ENCODE measurements at regions not wholly inside any gene's neighbourhood (a gene's known extent, or its start where the extent isn't known, plus 50 kb on each side); places are given as distances from the start of the nearest gene placed in this dataset.
"Not testable (repeated sequence)": the region's sequence is repeated elsewhere in the genome, so short reads cannot be mapped to it uniquely, and the experiment has no call there.

GRCh38 chr6:160804639-160805038, 102.6 kb downstream of the PLG start:
- Histone ChIP-seq H3K4me1 (no peaks in the 10 kb centered on the region), H3K27ac (no peak overlapping the region), H3K9me3 (no peaks in the 10 kb centered on the region), H3K27me3 (no peaks in the 10 kb centered on the region), H3K36me3 (no peaks in the 10 kb centered on the region), H3K4me3 (no peak overlapping the region)
- TF ChIP-seq CTCF (IDR thresholded peaks at IDR 0.05) (no peak), POLR2A (IDR thresholded peaks at IDR 0.05) (no peak)
- no peak for DNase-seq

DNA sequence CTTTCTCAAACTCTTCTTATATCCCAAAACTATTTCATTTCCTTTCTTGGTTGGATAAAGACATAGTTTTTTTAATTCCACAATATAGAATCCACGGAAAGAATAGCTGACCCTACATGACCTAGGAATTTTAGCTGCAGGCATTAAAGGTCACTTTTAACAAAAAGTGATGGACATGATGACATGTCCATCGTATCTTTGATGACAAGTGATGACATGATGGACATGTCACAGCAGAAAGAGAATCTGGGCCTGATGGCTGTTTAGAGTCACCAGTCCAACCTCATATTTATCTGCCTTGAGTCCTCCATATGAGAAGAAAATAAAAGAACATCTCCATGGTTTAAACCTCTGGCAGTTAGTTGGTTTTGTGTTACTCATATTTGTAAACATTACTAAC, 106.2 kb downstream of the PLG start:
- TF ChIP-seq CTCF (IDR thresholded peaks at IDR 0.05) = no peak
- TF ChIP-seq POLR2A (IDR thresholded peaks at IDR 0.05) = no peak
- Histone ChIP-seq H3K9me3 (no peaks in the 10 kb centered on the region), H3K27me3 (no peaks in the 10 kb centered on the region), H3K27ac (no peak overlapping the region), H3K4me3 (no peak overlapping the region), H3K36me3 (no peaks in the 10 kb centered on the region), H3K4me1 (no peaks in the 10 kb centered on the region)
- no peak for DNase-seq

DNA sequence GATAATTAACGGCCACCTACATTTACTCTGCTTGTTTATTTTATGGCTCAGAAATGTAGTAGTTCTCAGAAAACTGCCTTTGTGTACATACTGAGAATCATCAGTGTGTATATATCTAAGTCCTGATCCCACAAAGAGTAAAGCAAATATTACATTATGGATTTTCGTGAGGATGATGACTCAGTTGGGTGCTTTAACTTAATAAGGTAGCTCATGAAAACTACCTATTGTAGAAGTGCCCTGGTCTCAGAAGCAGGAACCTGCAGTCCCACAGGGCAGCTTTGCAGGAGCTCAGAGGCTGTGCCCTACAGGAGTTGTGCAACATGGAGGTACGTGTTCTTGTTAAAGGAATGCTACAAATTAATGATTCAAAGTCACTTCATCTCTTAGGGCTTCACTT, 108.2 kb downstream of the PLG start:
- H3K4me1 ChIP-seq = no peaks in the 10 kb centered on the region
- DNase-seq = no peak
- no peak overlapping the region for H3K27ac ChIP-seq
- H3K27me3 ChIP-seq = no peaks in the 10 kb centered on the region
- no peaks in the 10 kb centered on the region for H3K36me3 ChIP-seq
- H3K9me3 ChIP-seq = no peaks in the 10 kb centered on the region
- no peak for TF ChIP-seq POLR2A (IDR thresholded peaks at IDR 0.05)
- TF ChIP-seq CTCF (IDR thresholded peaks at IDR 0.05) = no peak
- no peak overlapping the region for H3K4me3 ChIP-seq

GRCh38 chr6:160812097-160812496, 110.1 kb downstream of the PLG start:
- Histone ChIP-seq H3K9me3 (no peaks in the 10 kb centered on the region), H3K36me3 (no peaks in the 10 kb centered on the region), H3K4me3 (no peak overlapping the region), H3K4me1 (no peaks in the 10 kb centered on the region), H3K27me3 (no peaks in the 10 kb centered on the region), H3K27ac (no peak overlapping the region)
- TF ChIP-seq POLR2A (IDR thresholded peaks at IDR 0.05) (no peak), CTCF (IDR thresholded peaks at IDR 0.05) (no peak)
- no peak for DNase-seq

GRCh38 chr6:160818934-160819333, 116.9 kb downstream of the PLG start:
- DNase-seq = no peak
- no peak for TF ChIP-seq POLR2A (IDR thresholded peaks at IDR 0.05)
- no peak for TF ChIP-seq CTCF (IDR thresholded peaks at IDR 0.05)
- Histone ChIP-seq H3K4me3 (no peak overlapping the region), H3K4me1 (no peaks in the 10 kb centered on the region), H3K36me3 (no peaks in the 10 kb centered on the region), H3K9me3 (no peaks in the 10 kb centered on the region), H3K27me3 (no peaks in the 10 kb centered on the region), H3K27ac (no peak overlapping the region)

DNA sequence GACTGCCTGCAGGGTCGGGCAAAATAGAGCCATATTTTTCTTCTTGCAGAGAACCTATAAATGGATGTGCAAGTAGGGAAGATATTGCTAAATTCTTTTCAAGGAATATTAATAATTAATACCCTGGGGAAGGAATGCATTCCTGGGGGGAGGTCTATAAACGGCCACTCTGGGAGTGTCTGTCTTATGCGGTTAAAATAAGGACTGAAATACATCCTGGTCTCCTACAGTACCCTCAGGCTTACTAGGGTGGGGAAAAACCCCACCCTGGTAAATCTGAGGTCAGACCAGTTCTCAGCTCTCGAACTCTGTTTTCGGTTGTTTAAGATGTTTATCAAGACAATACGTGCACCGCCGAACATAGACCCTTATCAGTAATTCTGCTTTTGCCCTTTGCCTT, 118.6 kb downstream of the PLG start:
- H3K4me3 ChIP-seq, H3K27me3 ChIP-seq, H3K27ac ChIP-seq, H3K4me1 ChIP-seq, H3K9me3 ChIP-seq, DNase-seq, H3K36me3 ChIP-seq: not testable (repeated sequence)

Measured in Peyer's patch (tissue), 4 donors.